H1 (cell line): ENCODE measurements at regions not wholly inside any gene's neighbourhood (a gene's known extent, or its start where the extent isn't known, plus 50 kb on each side); places are given as distances from the start of the nearest gene placed in this dataset.

Experiments used
- CTCF ChIA-PET: fragments of 300-600 bp; sonication (Branson Sonifier 250); formaldehyde crosslinking; loops from one replicate; lab custom pipeline; 2021; ENCODE audit not compliant: partially characterized antibody; lab: Charles Lee
- POLR2A ChIA-PET: fragments of 300-600 bp; sonication (Branson Sonifier 250); formaldehyde crosslinking; loops from one replicate; lab custom pipeline; 2021; ENCODE audit warnings: inconsistent platforms; ENCODE audit not compliant: partially characterized antibody; lab: Charles Lee
- DNase-seq, 2 experiments: peaks; one replicate each; pipeline versions ENCODE4 v3.0.0 to v3.0.0-alpha.2; 2010 to 2022; ENCODE audit warnings: low spot score in 2 of 2, low read depth in 1 of 2, mixed read lengths in 1 of 2
- FAIRE-seq: peaks from 2 replicates; lab custom pipeline; 2011; peaks lifted over from hg19 to GRCh38; lab: Jason Lieb, UNC
- H2AFZ ChIP-seq: 2 replicates; pipeline ENCODE4 v1.8.1; 2012; ENCODE audit warnings: low read length, inconsistent platforms
- H2AK5ac ChIP-seq: 2 replicates; pipeline ENCODE4 v1.6.1; 2013; ENCODE audit warnings: low read depth, low read length
- H2BK120ac ChIP-seq: replicated peaks from 2 replicates; pipeline ENCODE3; 2013; ENCODE audit warnings: low read depth, low read length, inconsistent platforms
- H2BK12ac ChIP-seq: 2 replicates; pipeline ENCODE4 v1.6.1; 2013; ENCODE audit warnings: low read depth, low read length
- H2BK15ac ChIP-seq: 2 replicates; pipeline ENCODE4 v1.6.1; 2013; ENCODE audit warnings: low read length
- H2BK20ac ChIP-seq: 2 replicates; pipeline ENCODE4 v1.6.1; 2013; ENCODE audit warnings: low read length
- H2BK5ac ChIP-seq: 2 replicates; pipeline ENCODE4 v1.6.1; 2013; ENCODE audit warnings: low read depth, low read length
- H3K14ac ChIP-seq: 2 replicates; pipeline ENCODE4 v1.6.1; 2013; ENCODE audit warnings: inconsistent platforms; ENCODE audit not compliant: insufficient read length
- H3K18ac ChIP-seq: 2 replicates; pipeline ENCODE4 v1.6.1; 2013; ENCODE audit warnings: low read length; ENCODE audit errors: extremely low read depth
- H3K23ac ChIP-seq: 2 replicates; pipeline ENCODE4 v1.6.1; 2013; ENCODE audit warnings: inconsistent platforms; ENCODE audit not compliant: insufficient read length
- H3K23me2 ChIP-seq: 2 replicates; pipeline ENCODE4 v1.6.1; 2013; ENCODE audit warnings: low read depth, low read length
- H3K27ac ChIP-seq: 2 replicates; pipeline ENCODE4 v1.6.1; 2011; ENCODE audit warnings: low read depth, low read length, inconsistent platforms
- H3K27me3 ChIP-seq, 4 experiments: replicated peaks in 1 of 4; 1 replicate in 1 of 4; 2 replicates in 3 of 4; pipeline versions ENCODE4 v1.6.1 to v1.8.1; 2011 to 2013; ENCODE audit warnings: low read length in 3 of 4, mild to moderate bottlenecking in 3 of 4, inconsistent platforms in 2 of 4, mixed read lengths in 2 of 4, moderate library complexity in 1 of 4; ENCODE audit not compliant: control insufficient read depth in 3 of 4, insufficient read depth in 3 of 4; ENCODE audit errors: extremely low read depth in 1 of 4
- H3K36me3 ChIP-seq, 4 experiments: 2 replicates each; pipeline versions ENCODE4 v1.6.1 to v1.8.1; 2011 to 2013; ENCODE audit warnings: mild to moderate bottlenecking in 4 of 4, low read length in 3 of 4, moderate library complexity in 2 of 4, control low read depth in 1 of 4, inconsistent platforms in 1 of 4; ENCODE audit not compliant: insufficient read depth in 4 of 4, control insufficient read depth in 2 of 4
- H3K4ac ChIP-seq: replicated peaks from 2 replicates; pipeline ENCODE3; 2013; ENCODE audit warnings: low read length, low read depth, mixed read lengths, inconsistent platforms; ENCODE audit not compliant: insufficient read length
- H3K4me1 ChIP-seq, 4 experiments: replicated peaks in 1 of 4; 1 replicate in 1 of 4; 2 replicates in 3 of 4; pipeline versions ENCODE4 v1.6.1 to v1.8.1; 2011 to 2013; ENCODE audit warnings: low read length in 3 of 4, inconsistent platforms in 2 of 4, mixed read lengths in 1 of 4; ENCODE audit not compliant: insufficient read depth in 4 of 4, control insufficient read depth in 3 of 4
- H3K4me2 ChIP-seq, 2 experiments: 2 replicates each; pipeline versions ENCODE4 v1.6.1 to v1.8.1; 2011 to 2013; ENCODE audit warnings: low read depth in 2 of 2, low read length in 2 of 2, control low read depth in 1 of 2, inconsistent platforms in 1 of 2, mild to moderate bottlenecking in 1 of 2; ENCODE audit not compliant: insufficient read depth in 1 of 2
- H3K4me3 ChIP-seq, 4 experiments: fragments of 200-600, 300-600 bp in 1 of 4; sonication (generic), shearing (Covaris generic), sonication (Bioruptor Twin) in 1 of 4; 2 replicates each; pipeline versions ENCODE4 v1.5.1 to v1.8.1; 2011 to 2016; ENCODE audit warnings: low read length in 4 of 4, low read depth in 3 of 4, control low read depth in 2 of 4, inconsistent platforms in 2 of 4, mild to moderate bottlenecking in 2 of 4, mixed read lengths in 1 of 4, moderate library complexity in 1 of 4; ENCODE audit not compliant: insufficient read depth in 2 of 4; ENCODE audit errors: extremely low read depth in 1 of 4
- H3K56ac ChIP-seq: replicated peaks from 2 replicates; pipeline ENCODE3; 2013; ENCODE audit warnings: low read depth, mild to moderate bottlenecking, mixed read lengths, low read length, inconsistent platforms; ENCODE audit not compliant: insufficient read length
- H3K79me1 ChIP-seq: 2 replicates; pipeline ENCODE4 v1.6.1; 2013; ENCODE audit warnings: low read depth, low read length, control low read depth
- H3K79me2 ChIP-seq, 2 experiments: 2 replicates each; pipeline versions ENCODE4 v1.6.1 to v1.8.1; 2012 to 2013; ENCODE audit warnings: low read length in 2 of 2, mild to moderate bottlenecking in 2 of 2, inconsistent platforms in 1 of 2; ENCODE audit not compliant: insufficient read depth in 2 of 2, control insufficient read depth in 1 of 2
- H3K9ac ChIP-seq, 4 experiments: replicated peaks in 1 of 4; 1 replicate in 1 of 4; 2 replicates in 3 of 4; pipeline versions ENCODE4 v1.6.1 to v1.8.1; 2011 to 2013; ENCODE audit warnings: low read depth in 3 of 4, low read length in 3 of 4, control low read depth in 2 of 4, mild to moderate bottlenecking in 2 of 4, moderate library complexity in 2 of 4, inconsistent platforms in 1 of 4; ENCODE audit errors: extremely low read depth in 1 of 4
- H3K9me3 ChIP-seq, 2 experiments: 2 replicates each; pipeline versions ENCODE4 v1.6.1 to v1.8.1; 2012 to 2013; ENCODE audit warnings: mild to moderate bottlenecking in 2 of 2, moderate library complexity in 2 of 2, control low read depth in 1 of 2, inconsistent platforms in 1 of 2, low read depth in 1 of 2, low read length in 1 of 2, mixed read lengths in 1 of 2; ENCODE audit not compliant: insufficient read depth in 2 of 2
- H4K20me1 ChIP-seq, 2 experiments: replicated peaks in 1 of 2; 2 replicates each; pipeline versions ENCODE3 to v1.8.1; 2011 to 2013; ENCODE audit warnings: inconsistent platforms in 2 of 2, low read length in 2 of 2, mild to moderate bottlenecking in 1 of 2; ENCODE audit not compliant: insufficient read depth in 2 of 2, control insufficient read depth in 1 of 2
- H4K5ac ChIP-seq: 2 replicates; pipeline ENCODE4 v1.6.1; 2013; ENCODE audit warnings: low read length, low read depth, mixed read lengths, inconsistent platforms; ENCODE audit not compliant: insufficient read length
- H4K8ac ChIP-seq: 2 replicates; pipeline ENCODE4 v1.8.0; 2013; ENCODE audit warnings: mild to moderate bottlenecking, moderate library complexity, low read length, inconsistent platforms; ENCODE audit not compliant: insufficient read depth; ENCODE audit errors: extremely low read depth
- H4K91ac ChIP-seq: replicated peaks from 2 replicates; pipeline ENCODE3; 2013; ENCODE audit warnings: low read length, mixed read lengths, inconsistent platforms; ENCODE audit not compliant: insufficient read length
- BCL11A ChIP-seq, 2 experiments: IDR thresholded peaks; one replicate each; pipeline ENCODE4 v1.6.1; 2011; ENCODE audit warnings: low read depth in 2 of 2, low read length in 2 of 2, mild to moderate bottlenecking in 2 of 2
- CBX8 ChIP-seq: fragments of 300-800, 300-1000 bp; sonication (generic); IDR thresholded peaks from 2 replicates; pipeline ENCODE4 v1.7.1; 2016; ENCODE audit warnings: low read depth, low read length, borderline replicate concordance
- NRF1 ChIP-seq: IDR thresholded peaks from 2 replicates; pipeline ENCODE4 v1.6.1; 2011; ENCODE audit warnings: mild to moderate bottlenecking, low read depth, low read length, improper control_type of control experiment
- SIX5 ChIP-seq: IDR thresholded peaks from 2 replicates; pipeline ENCODE4 v1.6.1; 2011; ENCODE audit warnings: mild to moderate bottlenecking, low read depth, low read length
- SP1 ChIP-seq: IDR thresholded peaks from 2 replicates; pipeline ENCODE4 v1.6.1; 2011; ENCODE audit warnings: low read depth, low read length
- SRF ChIP-seq: IDR thresholded peaks from 2 replicates; pipeline ENCODE4 v1.6.1; 2011; ENCODE audit warnings: mild to moderate bottlenecking, low read depth, low read length, moderate library complexity
- WGBS, 2 experiments: shearing (Covaris generic) in 1 of 2; methylation state at CpG; one replicate each; pipeline versions ENCODE4 v1.1.6 to v1.1.7; 2013 to 2015; ENCODE audit warnings: low lambda C conversion rate in 2 of 2, mixed read lengths in 2 of 2, inconsistent platforms in 1 of 2, low coverage in 1 of 2, missing lambda C conversion rate in 1 of 2; ENCODE audit not compliant: insufficient replicate concordance in 2 of 2, insufficient coverage in 1 of 2, insufficient read length in 1 of 2; ENCODE audit errors: extremely low coverage in 1 of 2, missing lambda C conversion rate in 1 of 2; 5-methylcytosine and 5-hydroxymethylcytosine counted together
- TF ChIP-seq, protein P1 (sequence below): IDR thresholded peaks from 2 replicates; pipeline ENCODE4 v1.6.1; 2011; ENCODE audit warnings: low read depth, mild to moderate bottlenecking, low read length; ENCODE audit not compliant: insufficient read depth

DNA sequence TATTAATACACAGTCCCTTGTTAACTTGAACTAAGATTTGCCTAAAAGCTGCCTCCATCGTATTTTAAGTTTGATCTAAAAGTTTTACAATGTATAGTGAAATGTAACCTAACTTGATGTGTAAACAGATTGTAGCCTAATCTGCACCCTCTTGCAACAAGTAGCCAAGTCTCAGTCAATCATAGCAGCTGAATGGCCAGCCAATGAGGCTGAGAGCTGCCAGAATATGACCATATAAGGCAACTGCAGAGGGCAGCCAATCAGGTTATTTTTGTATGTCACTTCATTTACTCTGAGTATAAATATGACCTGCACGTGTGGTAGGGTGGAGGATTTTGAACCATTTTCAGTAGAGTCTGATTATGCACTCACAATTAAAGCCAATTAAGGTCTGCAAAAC is 51.2 kb upstream of the SPANXN3 start:
- no peaks in the 10 kb centered on the region for H3K27me3 ChIP-seq
- no peaks in the 10 kb centered on the region for H3K79me2 ChIP-seq
- no peak overlapping the region for H2BK12ac ChIP-seq
- FAIRE-seq (no peak), DNase-seq (no peak)
- no peak overlapping the region for H3K18ac ChIP-seq
- no peak overlapping the region for H2BK20ac ChIP-seq
- WGBS, 2 experiments: 100% methylated on average over 1 of the region's 2 CpGs; no CpG with 5 or more reads in 1 of the 2 experiments
- TF ChIP-seq SIX5 (no peak), SP1 (no peak), NRF1 (no peak), CBX8 (no peak), BCL11A (IDR thresholded peaks at IDR 0.05; ENCODE audit: low read depth in 2 of 2, low read length in 2 of 2) (no peak), SRF (peak; percentile 82)
- TF ChIP-seq, protein P1, sequence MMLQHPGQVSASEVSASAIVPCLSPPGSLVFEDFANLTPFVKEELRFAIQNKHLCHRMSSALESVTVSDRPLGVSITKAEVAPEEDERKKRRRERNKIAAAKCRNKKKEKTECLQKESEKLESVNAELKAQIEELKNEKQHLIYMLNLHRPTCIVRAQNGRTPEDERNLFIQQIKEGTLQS: no peak
- H2BK5ac ChIP-seq: no peak overlapping the region
- H3K14ac ChIP-seq: no peak overlapping the region
- no peaks in the 10 kb centered on the region for H3K4me1 ChIP-seq
- H3K36me3 ChIP-seq: no peaks in the 10 kb centered on the region
- no peak overlapping the region for H3K4ac ChIP-seq
- H2BK120ac ChIP-seq: no peak overlapping the region
- no peak overlapping the region for H3K9ac ChIP-seq
- no peak overlapping the region for H4K8ac ChIP-seq
- no peak overlapping the region for H3K4me2 ChIP-seq
- H4K5ac ChIP-seq: no peak overlapping the region
- H3K23me2 ChIP-seq: no peaks in the 10 kb centered on the region
- no peaks in the 10 kb centered on the region for H4K20me1 ChIP-seq
- H3K27ac ChIP-seq: no peak overlapping the region
- H3K79me1 ChIP-seq: no peaks in the 10 kb centered on the region
- no peak overlapping the region for H3K4me3 ChIP-seq
- H4K91ac ChIP-seq: no peak overlapping the region
- no peak overlapping the region for H2AK5ac ChIP-seq
- H2BK15ac ChIP-seq: no peak overlapping the region
- no peak overlapping the region for H3K56ac ChIP-seq
- no peak overlapping the region for H2AFZ ChIP-seq
- H3K9me3 ChIP-seq: no peaks in the 10 kb centered on the region
- ChIA-PET POLR2A (no interaction called here), CTCF (interaction anchor here (0.5 kb wide), 1 partner anchor 19 kb away, joined by 4 read pairs; no protein-coding TSS in a partner anchor)
- H3K23ac ChIP-seq: no peak overlapping the region
